MCF 10A (cell line): ENCODE measurements at regions not wholly inside any gene's neighbourhood (a gene's known extent, or its start where the extent isn't known, plus 50 kb on each side); places are given as distances from the start of the nearest gene placed in this dataset.

Experiments
- BruUV-seq: library from RNA; stranded (reverse); fragments of 400-500 nt; replicated peaks from 2 replicates; lab custom pipeline; 2021; lab: Mats Ljungman, UMichigan
- CTCF ChIA-PET: fragments of 300-600 bp; sonication (Branson Sonifier 250); formaldehyde crosslinking; extraction: SDS; loops from one replicate; lab custom pipeline; 2021; ENCODE audit warnings: antibody characterized with exemption, inconsistent platforms; lab: Yijun Ruan, JAX
- POLR2A ChIA-PET: fragments of 300-600, 350-650 bp; sonication (Branson Sonifier 250); formaldehyde crosslinking; extraction: SDS; loops from one replicate; lab custom pipeline; 2020; ENCODE audit warnings: antibody characterized with exemption, inconsistent platforms; lab: Yijun Ruan, JAX
- DNase-seq: peaks from one replicate; pipeline ENCODE4 v3.0.0-alpha.2; 2018; ENCODE audit not compliant: unreplicated experiment
- H3K27ac Mint-ChIP-seq: one replicate; pipeline ENCODE4 v1.8.0; 2022; ENCODE audit warnings: mild to moderate bottlenecking, low read depth, mixed read lengths; ENCODE audit not compliant: unreplicated experiment
- H3K27me3 Mint-ChIP-seq: one replicate; pipeline ENCODE4 v1.8.0; 2022; ENCODE audit warnings: mixed read lengths; ENCODE audit not compliant: insufficient read depth, unreplicated experiment
- H3K36me3 Mint-ChIP-seq: one replicate; pipeline ENCODE4 v1.8.0; 2022; ENCODE audit warnings: mild to moderate bottlenecking, moderate library complexity, mixed read lengths; ENCODE audit not compliant: insufficient read depth, unreplicated experiment
- H3K4me1 Mint-ChIP-seq: one replicate; pipeline ENCODE4 v1.8.0; 2022; ENCODE audit warnings: mixed read lengths; ENCODE audit not compliant: insufficient read depth, unreplicated experiment
- H3K4me3 Mint-ChIP-seq: one replicate; pipeline ENCODE4 v1.8.0; 2022; ENCODE audit warnings: mild to moderate bottlenecking, moderate library complexity, mixed read lengths; ENCODE audit not compliant: unreplicated experiment
- H3K9me3 Mint-ChIP-seq: one replicate; pipeline ENCODE4 v1.8.0; 2022; ENCODE audit warnings: mixed read lengths; ENCODE audit not compliant: unreplicated experiment
- intact Hi-C: fragments of 100-400 bp; cut with micrococcal nuclease; formaldehyde crosslinking; loops from 2 replicates; pipeline ENCODE4 v1.14.1; 2022
- TF ChIP-seq, protein P1 (sequence below): fragments of 200-600 bp; IDR thresholded peaks from one replicate; pipeline ENCODE4 v1.8.0; 2022; ENCODE audit warnings: antibody characterized with exemption, mild to moderate bottlenecking; ENCODE audit not compliant: unreplicated experiment

DNA sequence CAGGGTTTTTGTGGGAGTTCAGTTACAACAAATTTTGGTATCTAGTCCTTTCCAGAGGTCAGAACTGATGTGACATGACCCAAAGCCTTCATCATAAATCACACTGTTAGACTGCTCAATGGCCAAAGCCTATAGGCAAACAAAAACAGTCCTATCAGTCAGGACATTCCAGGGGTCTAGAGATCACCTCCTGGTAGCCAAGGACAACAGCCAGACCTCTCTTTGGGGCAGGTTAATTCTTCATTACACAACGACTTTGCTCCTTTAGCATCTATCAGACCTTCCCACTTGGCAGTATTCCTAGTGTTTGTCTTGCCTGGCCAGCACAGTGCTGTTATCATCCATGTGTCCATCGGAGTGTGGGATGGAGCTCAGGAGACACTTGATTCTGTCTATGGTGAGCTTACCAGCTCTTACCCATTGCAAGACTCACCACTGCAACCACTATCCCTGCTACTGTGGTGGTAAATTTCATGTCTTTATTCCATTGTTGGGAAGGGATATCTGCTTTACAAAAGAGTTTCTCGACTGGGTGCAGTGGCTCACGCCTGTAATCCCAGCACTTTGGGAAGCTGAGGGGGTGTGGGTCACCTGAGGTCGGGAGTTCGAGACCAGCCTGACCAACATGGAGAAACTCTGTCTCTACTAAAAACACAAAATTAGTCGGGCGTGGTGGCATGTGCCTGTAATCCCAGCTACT is 95.5 kb upstream of the DHX40 start:
- no TSS peak for BruUV-seq
- POLR2A ChIA-PET: no interaction called here
- no peak overlapping the region for H3K4me3 Mint-ChIP-seq
- TF ChIP-seq, protein P1, sequence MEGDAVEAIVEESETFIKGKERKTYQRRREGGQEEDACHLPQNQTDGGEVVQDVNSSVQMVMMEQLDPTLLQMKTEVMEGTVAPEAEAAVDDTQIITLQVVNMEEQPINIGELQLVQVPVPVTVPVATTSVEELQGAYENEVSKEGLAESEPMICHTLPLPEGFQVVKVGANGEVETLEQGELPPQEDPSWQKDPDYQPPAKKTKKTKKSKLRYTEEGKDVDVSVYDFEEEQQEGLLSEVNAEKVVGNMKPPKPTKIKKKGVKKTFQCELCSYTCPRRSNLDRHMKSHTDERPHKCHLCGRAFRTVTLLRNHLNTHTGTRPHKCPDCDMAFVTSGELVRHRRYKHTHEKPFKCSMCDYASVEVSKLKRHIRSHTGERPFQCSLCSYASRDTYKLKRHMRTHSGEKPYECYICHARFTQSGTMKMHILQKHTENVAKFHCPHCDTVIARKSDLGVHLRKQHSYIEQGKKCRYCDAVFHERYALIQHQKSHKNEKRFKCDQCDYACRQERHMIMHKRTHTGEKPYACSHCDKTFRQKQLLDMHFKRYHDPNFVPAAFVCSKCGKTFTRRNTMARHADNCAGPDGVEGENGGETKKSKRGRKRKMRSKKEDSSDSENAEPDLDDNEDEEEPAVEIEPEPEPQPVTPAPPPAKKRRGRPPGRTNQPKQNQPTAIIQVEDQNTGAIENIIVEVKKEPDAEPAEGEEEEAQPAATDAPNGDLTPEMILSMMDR: no peak
- no peak overlapping the region for H3K27ac Mint-ChIP-seq
- CTCF ChIA-PET: interaction anchor here (0.6 kb wide), 1 partner anchor 159 kb away, joined by 3 read pairs; no protein-coding TSS in a partner anchor
- no peaks in the 10 kb centered on the region for H3K36me3 Mint-ChIP-seq
- no peaks in the 10 kb centered on the region for H3K27me3 Mint-ChIP-seq
- no peaks in the 10 kb centered on the region for H3K9me3 Mint-ChIP-seq
- H3K4me1 Mint-ChIP-seq: no peaks in the 10 kb centered on the region
- intact Hi-C loops: no loop called here
- DNase-seq: no peak

DNA sequence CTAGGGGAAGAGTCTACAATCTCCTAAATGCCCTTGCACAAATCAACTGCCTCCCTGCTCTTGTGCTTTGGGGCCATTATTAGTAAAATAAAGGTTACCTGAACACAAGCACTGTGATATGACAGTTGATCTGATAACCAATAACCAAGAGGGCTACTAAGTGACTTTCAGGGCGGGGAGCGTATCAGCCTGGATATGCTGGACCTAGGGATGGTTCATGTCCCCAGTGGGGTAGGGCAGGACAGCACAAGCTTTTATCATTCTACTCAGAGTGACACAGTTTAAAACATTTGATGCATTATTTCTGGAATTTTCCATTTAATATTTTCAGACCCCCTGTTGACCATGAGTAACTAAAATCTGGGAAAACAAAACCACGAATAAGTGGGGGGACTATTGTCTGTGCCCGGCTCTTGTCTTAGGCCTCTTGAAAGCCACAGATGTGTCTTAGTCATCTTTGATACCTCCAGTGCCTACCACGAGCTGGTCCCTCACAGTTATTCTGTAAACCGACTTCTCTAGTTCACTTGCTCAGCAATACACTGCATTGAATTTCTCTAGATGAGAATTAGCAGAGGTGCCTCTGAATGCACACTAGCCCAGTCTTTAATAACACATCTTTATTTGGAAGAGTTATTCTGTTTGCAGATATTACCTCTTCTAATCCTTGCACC is 94.6 kb upstream of the DHX40 start:
- H3K27ac Mint-ChIP-seq: no peak overlapping the region
- DNase-seq: no peak
- TF ChIP-seq, protein P1: no peak
- no peak overlapping the region for H3K4me3 Mint-ChIP-seq
- intact Hi-C loops: no loop called here
- ChIA-PET POLR2A (no interaction called here), CTCF (no interaction called here)
- H3K27me3 Mint-ChIP-seq: no peaks in the 10 kb centered on the region
- no peaks in the 10 kb centered on the region for H3K9me3 Mint-ChIP-seq
- no TSS peak for BruUV-seq
- H3K36me3 Mint-ChIP-seq: no peaks in the 10 kb centered on the region
- no peaks in the 10 kb centered on the region for H3K4me1 Mint-ChIP-seq

DNA sequence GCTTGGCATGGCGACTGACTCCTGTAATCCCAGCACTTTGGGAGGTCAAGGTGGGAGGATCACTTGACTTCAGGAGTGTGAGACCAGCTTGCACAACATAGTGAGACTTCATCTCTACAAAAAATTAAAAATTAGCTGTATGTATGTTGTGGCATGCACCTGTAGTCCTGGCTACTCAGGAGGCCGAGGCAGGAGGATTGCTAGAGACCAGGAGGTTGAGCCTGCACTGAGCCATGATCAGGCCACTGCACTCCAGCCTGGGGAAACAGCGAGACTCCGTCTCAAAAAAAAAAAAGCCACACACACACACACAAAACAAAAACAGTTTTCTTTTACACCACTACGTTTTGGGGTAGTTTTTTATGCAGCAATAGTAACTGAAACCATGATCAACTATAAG is 89.0 kb upstream of the DHX40 start:
- no TSS peak for BruUV-seq
- Mint-ChIP-seq H3K9me3 (no peaks in the 10 kb centered on the region), H3K4me1 (no peaks in the 10 kb centered on the region), H3K4me3 (no peak overlapping the region), H3K36me3 (no peaks in the 10 kb centered on the region), H3K27ac (no peak overlapping the region), H3K27me3 (no peaks in the 10 kb centered on the region)
- no peak for DNase-seq
- TF ChIP-seq, protein P1: no peak
- CTCF ChIA-PET: no interaction called here
- intact Hi-C loops: no loop called here
- POLR2A ChIA-PET: no interaction called here

DNA sequence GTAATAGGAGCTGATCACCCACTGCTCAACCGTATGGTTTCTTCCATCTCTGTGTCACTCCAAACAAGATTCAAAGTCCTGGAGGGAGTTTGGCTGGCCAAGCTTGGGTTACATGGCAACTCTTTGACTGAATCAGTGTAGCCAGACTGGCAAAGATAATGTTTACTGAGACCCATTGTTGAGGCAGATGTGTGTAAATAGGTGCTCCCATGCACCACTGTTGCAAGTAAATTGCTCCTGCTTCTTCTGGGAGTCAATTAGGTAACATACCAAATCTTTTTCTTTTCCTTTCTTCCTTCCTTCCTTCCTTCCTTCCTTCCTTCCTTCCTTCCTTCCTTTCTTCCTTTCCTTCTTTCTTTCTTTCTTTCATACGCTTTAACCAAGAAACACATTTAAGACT is 86.3 kb upstream of the DHX40 start:
- Mint-ChIP-seq H3K27me3 (no peaks in the 10 kb centered on the region), H3K9me3 (no peaks in the 10 kb centered on the region), H3K4me1 (no peaks in the 10 kb centered on the region), H3K4me3 (no peak overlapping the region), H3K36me3 (no peaks in the 10 kb centered on the region), H3K27ac (no peak overlapping the region)
- ChIA-PET CTCF (no interaction called here), POLR2A (interaction anchor here (0.6 kb wide), 1 partner anchor 36 kb away, joined by 3 read pairs; no protein-coding TSS in a partner anchor)
- intact Hi-C loops: no loop called here
- no TSS peak for BruUV-seq
- TF ChIP-seq, protein P1: no peak
- no peak for DNase-seq
